OCI-LY7 (cell line): ENCODE measurements at regions not wholly inside any gene's neighbourhood (a gene's known extent, or its start where the extent isn't known, plus 50 kb on each side); places are given as distances from the start of the nearest gene placed in this dataset.

Experiments
- EZH2phosphoT487 ChIP-seq: fragments of 200-600 bp; sonication (generic); IDR thresholded peaks from 2 replicates; pipeline ENCODE4 v1.6.1; 2018; ENCODE audit warnings: low read depth, borderline replicate concordance, mild to moderate bottlenecking, mixed run types, antibody characterized with exemption, low read length, moderate library complexity, mixed read lengths
- TF ChIP-seq, protein P1 (sequence below): fragments of 200-600 bp; sonication (generic); conservative IDR thresholded peaks from 2 replicates; pipeline ENCODE4 v1.5.1; 2014; ENCODE audit warnings: mild to moderate bottlenecking, antibody characterized with exemption, low read length, moderate library complexity, mixed read lengths

DNA sequence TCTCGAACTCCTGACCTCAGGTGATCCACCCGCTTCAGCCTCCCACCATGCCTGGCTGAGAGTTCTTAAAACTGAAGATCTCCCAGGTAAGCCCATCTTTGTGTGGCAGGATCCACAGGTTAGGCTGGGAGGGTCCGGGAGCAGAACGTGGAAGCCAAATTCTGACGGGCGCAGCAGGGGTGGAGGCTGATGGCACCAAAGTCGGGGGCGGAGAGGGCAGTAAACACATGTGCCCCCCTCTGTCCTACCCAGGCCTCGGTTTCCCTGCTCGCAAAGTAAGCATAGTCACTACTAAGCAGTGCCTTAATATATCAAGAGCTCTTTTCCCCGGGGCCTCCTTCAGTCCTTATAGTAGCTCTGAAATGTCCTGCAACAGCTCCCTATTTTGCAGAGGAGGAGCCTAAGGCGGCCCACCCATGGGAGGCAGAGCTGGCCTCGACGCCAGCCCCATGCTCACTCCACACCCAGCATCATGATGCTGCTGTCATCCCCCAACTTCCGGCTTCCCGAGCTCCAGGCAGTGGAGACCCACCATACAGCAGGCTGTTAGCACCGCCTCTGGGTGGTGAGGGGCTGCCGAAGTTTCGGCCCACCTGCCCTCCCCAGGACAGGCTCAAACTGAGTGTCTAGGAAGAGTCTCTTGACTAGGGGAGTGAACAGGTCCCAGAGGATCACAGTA is 230.0 kb downstream of the CTTN start:
- TF ChIP-seq, protein P1, sequence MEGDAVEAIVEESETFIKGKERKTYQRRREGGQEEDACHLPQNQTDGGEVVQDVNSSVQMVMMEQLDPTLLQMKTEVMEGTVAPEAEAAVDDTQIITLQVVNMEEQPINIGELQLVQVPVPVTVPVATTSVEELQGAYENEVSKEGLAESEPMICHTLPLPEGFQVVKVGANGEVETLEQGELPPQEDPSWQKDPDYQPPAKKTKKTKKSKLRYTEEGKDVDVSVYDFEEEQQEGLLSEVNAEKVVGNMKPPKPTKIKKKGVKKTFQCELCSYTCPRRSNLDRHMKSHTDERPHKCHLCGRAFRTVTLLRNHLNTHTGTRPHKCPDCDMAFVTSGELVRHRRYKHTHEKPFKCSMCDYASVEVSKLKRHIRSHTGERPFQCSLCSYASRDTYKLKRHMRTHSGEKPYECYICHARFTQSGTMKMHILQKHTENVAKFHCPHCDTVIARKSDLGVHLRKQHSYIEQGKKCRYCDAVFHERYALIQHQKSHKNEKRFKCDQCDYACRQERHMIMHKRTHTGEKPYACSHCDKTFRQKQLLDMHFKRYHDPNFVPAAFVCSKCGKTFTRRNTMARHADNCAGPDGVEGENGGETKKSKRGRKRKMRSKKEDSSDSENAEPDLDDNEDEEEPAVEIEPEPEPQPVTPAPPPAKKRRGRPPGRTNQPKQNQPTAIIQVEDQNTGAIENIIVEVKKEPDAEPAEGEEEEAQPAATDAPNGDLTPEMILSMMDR: no peak
- TF ChIP-seq EZH2phosphoT487: no peak
